ENCODE measurements at regions not wholly inside any gene's neighbourhood (a gene's known extent, or its start where the extent isn't known, plus 50 kb on each side); places are given as distances from the start of the nearest gene placed in this dataset.

DNA sequence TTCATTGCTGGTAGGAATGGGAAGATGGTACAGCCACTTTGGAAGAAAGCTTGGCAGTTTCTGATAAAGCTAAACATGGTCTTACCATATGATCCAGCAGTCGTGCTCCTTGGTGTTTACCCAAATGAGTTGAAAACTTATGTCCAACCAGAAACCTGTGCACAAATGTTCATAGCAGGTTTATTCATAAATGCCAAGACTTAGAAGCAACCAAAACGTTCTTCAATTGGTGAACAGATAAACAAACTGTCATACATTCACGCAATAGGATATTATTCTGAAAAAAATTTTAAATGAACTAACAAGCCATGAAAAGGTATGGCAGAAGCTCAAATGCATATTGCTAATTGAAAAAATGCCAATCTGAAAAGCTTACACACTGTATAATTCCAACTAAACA lies 117.1 kb downstream of the LINC00237 start:
- no peaks in the 10 kb centered on the region for H4K20me1 ChIP-seq (ENCODE audit: insufficient read depth, low read depth, low read length)
- DNase-seq, result no peak
- H3K36me3 ChIP-seq (ENCODE audit: insufficient read depth, low read length), result no peaks in the 10 kb centered on the region
- H3K9ac ChIP-seq (ENCODE audit: low read length), result no peak overlapping the region
- no peaks in the 10 kb centered on the region for H3K9me3 ChIP-seq (ENCODE audit: low read length)
- no peak overlapping the region for H2AFZ ChIP-seq (ENCODE audit: low read length)
- H3K27ac ChIP-seq (ENCODE audit: low read length), result no peak overlapping the region
- no peaks in the 10 kb centered on the region for H3K4me1 ChIP-seq (ENCODE audit: low read length)
- no peaks in the 10 kb centered on the region for H3K9me2 ChIP-seq (replicated peaks; ENCODE audit: insufficient read depth, low read length)
- H3K4me3 ChIP-seq (ENCODE audit: low read length), result no peak overlapping the region
- H3K27me3 ChIP-seq (ENCODE audit: low read length), result no peaks in the 10 kb centered on the region
- no peaks in the 10 kb centered on the region for H3K79me2 ChIP-seq (ENCODE audit: low read length)
- no peak overlapping the region for H3K4me2 ChIP-seq (ENCODE audit: low read depth, low read length, poor library complexity, severe bottlenecking)

DNA sequence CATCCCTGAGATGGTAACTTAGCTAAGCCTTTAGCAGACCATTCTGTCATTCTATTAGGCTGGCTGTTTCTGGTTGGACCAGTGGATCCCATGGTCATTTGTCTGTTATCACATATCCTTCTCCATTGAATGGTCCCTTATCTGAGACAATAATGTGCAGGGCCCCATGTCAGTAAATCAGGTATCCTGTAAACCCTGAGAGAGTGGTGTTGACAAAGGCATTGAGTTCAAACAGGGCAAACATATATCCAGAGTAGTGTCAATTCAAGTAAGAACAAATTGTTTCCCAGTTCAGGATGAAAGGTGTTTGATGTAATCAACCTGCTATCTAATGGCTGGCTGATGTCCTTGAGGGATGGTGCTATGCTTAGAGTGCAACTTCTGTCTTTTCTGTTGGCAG lies 126.2 kb downstream of the LINC00237 start:
- no peaks in the 10 kb centered on the region; the same call in 1 of the 2 replicates for H3K27me3 ChIP-seq (ENCODE audit: low read length)
- H3K79me2 ChIP-seq (ENCODE audit: low read length), result no peaks in the 10 kb centered on the region
- no peaks in the 10 kb centered on the region for H3K9me3 ChIP-seq (ENCODE audit: low read length)

DNA sequence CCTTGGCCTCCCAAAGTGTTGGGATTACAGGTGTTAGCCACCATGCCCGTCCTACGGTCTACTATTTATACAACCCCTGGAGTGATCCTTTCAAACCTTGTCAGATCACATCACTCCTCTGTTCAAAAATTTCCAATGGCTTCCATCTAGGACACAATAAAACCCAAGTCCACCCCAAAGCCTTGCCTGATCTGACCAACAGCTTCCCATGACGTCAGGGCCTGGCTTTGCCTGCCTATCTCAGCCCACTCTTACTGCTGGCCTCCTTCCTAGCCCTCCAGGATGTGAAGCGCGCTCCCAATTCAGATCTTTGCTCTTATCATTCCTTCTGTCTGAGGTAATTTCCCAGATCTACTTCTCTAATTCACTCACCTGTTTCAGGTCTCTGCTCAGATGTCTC lies 128.4 kb downstream of the LINC00237 start:
- no peak overlapping the region for H3K4me2 ChIP-seq (ENCODE audit: low read depth, low read length, poor library complexity, severe bottlenecking)
- H3K79me2 ChIP-seq (ENCODE audit: low read length), result no peaks in the 10 kb centered on the region
- no peak overlapping the region for H3K4me3 ChIP-seq (ENCODE audit: low read length)
- H3K9ac ChIP-seq (ENCODE audit: low read length), result no peak overlapping the region
- H3K4me1 ChIP-seq (ENCODE audit: low read length), result no peaks in the 10 kb centered on the region
- H3K36me3 ChIP-seq (ENCODE audit: insufficient read depth, low read length), result no peaks in the 10 kb centered on the region
- no peak for DNase-seq
- H3K27ac ChIP-seq (ENCODE audit: low read length), result no peak overlapping the region
- H4K20me1 ChIP-seq (ENCODE audit: insufficient read depth, low read depth, low read length), result no peaks in the 10 kb centered on the region
- H2AFZ ChIP-seq (ENCODE audit: low read length), result no peak overlapping the region
- no peaks in the 10 kb centered on the region for H3K9me3 ChIP-seq (ENCODE audit: low read length)
- H3K27me3 ChIP-seq (ENCODE audit: low read length), result no peaks in the 10 kb centered on the region; the same call in 1 of the 2 replicates
- no peaks in the 10 kb centered on the region for H3K9me2 ChIP-seq (replicated peaks; ENCODE audit: insufficient read depth, low read length)

More for the DNA sequence above, 126.2 kb downstream of the LINC00237 start:
- DNase-seq, result no peak
- H3K9ac ChIP-seq (ENCODE audit: low read length), result no peak overlapping the region
- no peak overlapping the region for H3K27ac ChIP-seq (ENCODE audit: low read length)
- no peaks in the 10 kb centered on the region for H4K20me1 ChIP-seq (ENCODE audit: insufficient read depth, low read depth, low read length)
- no peak overlapping the region for H3K4me3 ChIP-seq (ENCODE audit: low read length)
- H3K36me3 ChIP-seq (ENCODE audit: insufficient read depth, low read length), result no peaks in the 10 kb centered on the region
- no peaks in the 10 kb centered on the region for H3K4me1 ChIP-seq (ENCODE audit: low read length)
- no peak overlapping the region for H3K4me2 ChIP-seq (ENCODE audit: low read depth, low read length, poor library complexity, severe bottlenecking)
- no peaks in the 10 kb centered on the region for H3K9me2 ChIP-seq (replicated peaks; ENCODE audit: insufficient read depth, low read length)
- no peak overlapping the region for H2AFZ ChIP-seq (ENCODE audit: low read length)

DNA sequence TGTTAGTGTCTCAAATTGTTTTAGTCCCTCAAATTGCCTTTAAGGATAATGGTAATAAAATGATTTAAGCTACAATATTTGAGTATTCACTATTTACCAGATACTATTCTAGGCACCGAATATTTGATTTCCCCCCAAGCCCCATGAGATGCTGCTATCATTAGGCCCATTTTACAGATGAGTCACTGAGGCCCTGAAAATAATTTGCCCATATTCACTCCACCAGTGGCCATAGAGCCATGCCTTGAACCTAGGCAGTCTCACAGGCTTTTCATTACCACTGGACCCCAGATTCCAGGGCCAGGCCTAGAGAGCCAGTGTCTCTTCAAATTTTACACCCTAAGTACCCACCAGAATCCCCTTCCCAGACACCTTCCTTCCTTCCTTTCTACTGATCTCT lies 133.7 kb downstream of the LINC00237 start:
- Histone ChIP-seq H4K20me1 (ENCODE audit: insufficient read depth, low read depth, low read length) (no peaks in the 10 kb centered on the region), H3K9me2 (replicated peaks; ENCODE audit: insufficient read depth, low read length) (no peaks in the 10 kb centered on the region), H2AFZ (ENCODE audit: low read length) (no peak overlapping the region), H3K9me3 (ENCODE audit: low read length) (no peaks in the 10 kb centered on the region), H3K4me1 (ENCODE audit: low read length) (no peaks in the 10 kb centered on the region), H3K79me2 (ENCODE audit: low read length) (no peaks in the 10 kb centered on the region), H3K4me3 (ENCODE audit: low read length) (no peak overlapping the region), H3K27me3 (ENCODE audit: low read length) (no peaks in the 10 kb centered on the region), H3K27ac (ENCODE audit: low read length) (no peak overlapping the region), H3K4me2 (ENCODE audit: low read depth, low read length, poor library complexity, severe bottlenecking) (no peak overlapping the region), H3K9ac (ENCODE audit: low read length) (no peak overlapping the region), H3K36me3 (ENCODE audit: insufficient read depth, low read length) (no peaks in the 10 kb centered on the region)
- no peak for DNase-seq

GRCh38 chr20:20971810-20972209 lies 134.3 kb downstream of the LINC00237 start:
- Histone ChIP-seq H3K4me1 (ENCODE audit: low read length) (no peaks in the 10 kb centered on the region), H3K9me3 (ENCODE audit: low read length) (no peaks in the 10 kb centered on the region), H3K27ac (ENCODE audit: low read length) (no peak overlapping the region), H3K9me2 (replicated peaks; ENCODE audit: insufficient read depth, low read length) (no peaks in the 10 kb centered on the region), H3K4me2 (ENCODE audit: low read depth, low read length, poor library complexity, severe bottlenecking) (no peak overlapping the region), H3K27me3 (ENCODE audit: low read length) (no peaks in the 10 kb centered on the region), H3K4me3 (ENCODE audit: low read length) (no peak overlapping the region), H4K20me1 (ENCODE audit: insufficient read depth, low read depth, low read length) (no peaks in the 10 kb centered on the region), H2AFZ (ENCODE audit: low read length) (no peak overlapping the region), H3K79me2 (ENCODE audit: low read length) (no peaks in the 10 kb centered on the region), H3K9ac (ENCODE audit: low read length) (no peak overlapping the region), H3K36me3 (ENCODE audit: insufficient read depth, low read length) (no peaks in the 10 kb centered on the region)
- no peak for DNase-seq

DNA sequence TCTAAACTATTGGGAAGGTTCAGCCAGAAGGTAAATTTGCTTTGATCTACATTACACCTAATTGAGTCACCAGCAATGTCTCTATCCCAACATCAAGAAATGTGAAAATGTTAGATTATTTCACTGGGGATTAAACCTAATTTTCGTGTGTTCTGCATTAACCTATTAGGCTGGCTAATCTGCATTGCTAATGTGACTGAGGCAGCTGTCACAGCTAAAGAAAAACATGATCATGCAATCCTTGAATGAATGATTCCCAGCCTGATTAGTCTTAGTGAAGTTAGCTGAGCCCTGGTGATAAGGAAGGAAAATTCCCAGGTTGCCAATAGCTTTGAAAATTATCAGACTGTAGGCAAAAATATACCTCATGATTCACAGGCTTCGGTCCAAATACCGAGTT lies 135.3 kb downstream of the LINC00237 start:
- no peak overlapping the region for H3K27ac ChIP-seq (ENCODE audit: low read length)
- H3K9me2 ChIP-seq (replicated peaks; ENCODE audit: insufficient read depth, low read length), result no peaks in the 10 kb centered on the region
- H3K9me3 ChIP-seq (ENCODE audit: low read length), result no peaks in the 10 kb centered on the region
- no peak overlapping the region for H3K4me3 ChIP-seq (ENCODE audit: low read length)
- H4K20me1 ChIP-seq (ENCODE audit: insufficient read depth, low read depth, low read length), result no peaks in the 10 kb centered on the region
- H3K9ac ChIP-seq (ENCODE audit: low read length), result no peak overlapping the region
- no peaks in the 10 kb centered on the region for H3K27me3 ChIP-seq (ENCODE audit: low read length)
- no peak for DNase-seq
- no peaks in the 10 kb centered on the region for H3K4me1 ChIP-seq (ENCODE audit: low read length)
- no peaks in the 10 kb centered on the region for H3K36me3 ChIP-seq (ENCODE audit: insufficient read depth, low read length)
- H3K4me2 ChIP-seq (ENCODE audit: low read depth, low read length, poor library complexity, severe bottlenecking), result no peak overlapping the region
- H3K79me2 ChIP-seq (ENCODE audit: low read length), result no peaks in the 10 kb centered on the region
- H2AFZ ChIP-seq (ENCODE audit: low read length), result no peak overlapping the region

DNA sequence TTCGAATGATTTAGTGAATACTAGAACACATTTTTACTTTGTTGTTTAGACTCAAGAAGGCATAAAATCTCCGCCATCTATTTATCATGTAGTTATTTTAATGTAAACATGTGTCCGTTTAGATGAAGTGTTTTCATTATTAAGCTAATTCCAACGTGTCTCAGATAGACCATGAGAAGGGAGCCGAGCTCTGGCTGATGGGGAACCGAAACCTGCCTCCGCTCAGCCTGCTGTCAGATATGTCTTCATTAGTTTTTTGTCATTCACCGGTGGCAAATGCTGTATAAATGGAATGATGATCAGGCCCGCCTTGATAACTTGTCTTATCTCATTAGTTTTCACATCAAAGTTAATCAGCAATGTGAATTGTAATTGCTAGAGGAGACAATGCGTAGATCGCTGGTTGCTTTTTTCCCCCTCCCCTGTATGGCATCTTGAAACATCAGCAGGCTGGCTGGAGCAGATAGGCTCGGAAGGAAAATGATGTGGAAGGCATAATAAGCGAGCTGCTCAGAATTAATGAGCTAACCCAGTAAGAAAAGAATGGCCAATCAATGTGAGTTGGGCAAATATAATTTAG lies 136.4 kb downstream of the LINC00237 start:
- Histone ChIP-seq H3K4me1 (ENCODE audit: low read length) (no peaks in the 10 kb centered on the region), H3K4me3 (ENCODE audit: low read length) (no peak overlapping the region), H3K36me3 (ENCODE audit: insufficient read depth, low read length) (no peaks in the 10 kb centered on the region), H4K20me1 (ENCODE audit: insufficient read depth, low read depth, low read length) (no peaks in the 10 kb centered on the region), H2AFZ (ENCODE audit: low read length) (no peak overlapping the region), H3K9ac (ENCODE audit: low read length) (no peak overlapping the region), H3K9me2 (replicated peaks; ENCODE audit: insufficient read depth, low read length) (no peaks in the 10 kb centered on the region), H3K4me2 (ENCODE audit: low read depth, low read length, poor library complexity, severe bottlenecking) (no peak overlapping the region), H3K27ac (ENCODE audit: low read length) (no peak overlapping the region), H3K9me3 (ENCODE audit: low read length) (no peaks in the 10 kb centered on the region), H3K27me3 (ENCODE audit: low read length) (no peaks in the 10 kb centered on the region), H3K79me2 (ENCODE audit: low read length) (no peaks in the 10 kb centered on the region)
- peak; percentile 69 for DNase-seq

GRCh38 chr20:20967564-20968184 lies 138.5 kb downstream of the LINC00237 start:
- no peak for DNase-seq
- H3K4me3 ChIP-seq (ENCODE audit: low read length), result no peak overlapping the region
- no peak overlapping the region for H3K27ac ChIP-seq (ENCODE audit: low read length)
- H4K20me1 ChIP-seq (ENCODE audit: insufficient read depth, low read depth, low read length), result no peaks in the 10 kb centered on the region
- no peak overlapping the region for H3K9ac ChIP-seq (ENCODE audit: low read length)
- no peaks in the 10 kb centered on the region for H3K27me3 ChIP-seq (ENCODE audit: low read length)
- no peaks in the 10 kb centered on the region for H3K9me3 ChIP-seq (ENCODE audit: low read length)
- H3K36me3 ChIP-seq (ENCODE audit: insufficient read depth, low read length), result no peaks in the 10 kb centered on the region
- no peaks in the 10 kb centered on the region for H3K4me1 ChIP-seq (ENCODE audit: low read length)
- no peaks in the 10 kb centered on the region for H3K79me2 ChIP-seq (ENCODE audit: low read length)
- no peak overlapping the region for H3K4me2 ChIP-seq (ENCODE audit: low read depth, low read length, poor library complexity, severe bottlenecking)
- H2AFZ ChIP-seq (ENCODE audit: low read length), result no peak overlapping the region
- H3K9me2 ChIP-seq (replicated peaks; ENCODE audit: insufficient read depth, low read length), result no peaks in the 10 kb centered on the region

Data from Karpas-422 (cell line).